Glutamatergic neuron (in vitro differentiated cells): ENCODE measurements at regions not wholly inside any gene's neighbourhood (a gene's known extent, or its start where the extent isn't known, plus 50 kb on each side); places are given as distances from the start of the nearest gene placed in this dataset.

Experiments
- DNase-seq: peaks from one replicate; pipeline ENCODE4 v3.0.0; 2022
- H3K27ac Mint-ChIP-seq: one replicate; pipeline ENCODE4 v1.8.0; 2020; ENCODE audit warnings: mild to moderate bottlenecking, mixed read lengths, inconsistent platforms; ENCODE audit not compliant: unreplicated experiment
- H3K27me3 Mint-ChIP-seq: one replicate; pipeline ENCODE4 v1.8.0; 2020; ENCODE audit warnings: mild to moderate bottlenecking, moderate library complexity, mixed read lengths, inconsistent platforms; ENCODE audit not compliant: unreplicated experiment
- H3K36me3 Mint-ChIP-seq: one replicate; pipeline ENCODE4 v1.8.0; 2020; ENCODE audit warnings: mild to moderate bottlenecking, mixed read lengths, inconsistent platforms; ENCODE audit not compliant: unreplicated experiment
- H3K4me1 Mint-ChIP-seq: one replicate; pipeline ENCODE4 v1.8.0; 2020; ENCODE audit warnings: mild to moderate bottlenecking, low read depth, mixed read lengths, inconsistent platforms; ENCODE audit not compliant: unreplicated experiment
- H3K4me3 Mint-ChIP-seq: one replicate; pipeline ENCODE4 v1.8.0; 2020; ENCODE audit warnings: mild to moderate bottlenecking, mixed read lengths, inconsistent platforms; ENCODE audit not compliant: unreplicated experiment
- H3K9me3 Mint-ChIP-seq: one replicate; pipeline ENCODE4 v1.8.0; 2020; ENCODE audit warnings: mild to moderate bottlenecking, moderate library complexity, mixed read lengths, inconsistent platforms; ENCODE audit not compliant: unreplicated experiment
- TF ChIP-seq, protein P1 (sequence below): fragments of 200-600 bp; sonication (generic); IDR thresholded peaks from one replicate; pipeline ENCODE4 v1.5.0; 2021; ENCODE audit not compliant: partially characterized antibody, unreplicated experiment

DNA sequence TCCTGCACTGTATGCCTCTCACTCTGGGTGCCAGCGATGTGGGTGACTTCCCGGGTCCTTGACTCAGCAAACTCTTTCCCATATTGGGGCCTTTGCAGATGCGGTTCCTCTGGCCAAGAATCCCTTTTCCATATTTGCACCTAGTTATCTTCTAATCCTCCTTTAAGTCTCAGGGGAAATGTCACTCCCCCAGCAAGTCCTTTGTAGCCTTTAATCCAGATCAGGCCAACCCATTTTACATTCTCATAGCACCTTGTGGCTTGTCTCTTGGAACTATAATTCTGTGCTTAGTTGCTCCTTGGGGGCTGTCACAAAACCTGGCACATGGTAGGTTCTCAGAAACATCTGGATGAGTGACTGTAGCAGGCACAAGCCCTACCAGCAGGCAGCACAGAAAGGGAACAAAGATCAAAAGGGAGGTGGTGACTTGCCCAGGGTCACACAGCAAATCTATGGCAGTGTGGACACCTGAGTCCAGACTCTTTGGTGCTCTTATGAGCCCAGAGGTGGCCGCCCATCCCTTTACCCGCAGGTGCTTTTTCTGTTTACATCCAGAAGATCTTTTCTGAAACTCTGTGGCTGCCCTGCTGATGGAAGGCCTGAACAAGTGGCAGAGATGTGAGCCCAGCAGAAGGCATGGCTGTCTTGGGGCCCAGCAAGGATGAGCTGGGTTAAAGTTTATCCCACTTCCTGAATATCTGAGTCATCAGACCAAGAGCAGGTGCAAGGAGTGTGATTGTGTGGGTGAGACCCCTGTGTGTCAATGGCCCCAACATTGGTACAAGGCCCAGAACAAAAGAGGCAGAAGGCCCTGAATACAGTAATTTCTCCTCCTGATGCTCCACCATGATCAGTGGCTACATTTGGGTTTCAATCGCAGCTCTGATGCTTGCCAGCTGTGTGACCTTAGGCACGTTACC is 78.6 kb upstream of the GRK3 start:
- Mint-ChIP-seq H3K4me3 (no peak overlapping the region), H3K27ac (no peak overlapping the region), H3K36me3 (peaks cover 30% of the 10 kb centered on the region), H3K4me1 (peaks cover 4% of the 10 kb centered on the region), H3K9me3 (no peaks in the 10 kb centered on the region), H3K27me3 (peaks cover 3% of the 10 kb centered on the region)
- no peak for DNase-seq
- TF ChIP-seq, protein P1, sequence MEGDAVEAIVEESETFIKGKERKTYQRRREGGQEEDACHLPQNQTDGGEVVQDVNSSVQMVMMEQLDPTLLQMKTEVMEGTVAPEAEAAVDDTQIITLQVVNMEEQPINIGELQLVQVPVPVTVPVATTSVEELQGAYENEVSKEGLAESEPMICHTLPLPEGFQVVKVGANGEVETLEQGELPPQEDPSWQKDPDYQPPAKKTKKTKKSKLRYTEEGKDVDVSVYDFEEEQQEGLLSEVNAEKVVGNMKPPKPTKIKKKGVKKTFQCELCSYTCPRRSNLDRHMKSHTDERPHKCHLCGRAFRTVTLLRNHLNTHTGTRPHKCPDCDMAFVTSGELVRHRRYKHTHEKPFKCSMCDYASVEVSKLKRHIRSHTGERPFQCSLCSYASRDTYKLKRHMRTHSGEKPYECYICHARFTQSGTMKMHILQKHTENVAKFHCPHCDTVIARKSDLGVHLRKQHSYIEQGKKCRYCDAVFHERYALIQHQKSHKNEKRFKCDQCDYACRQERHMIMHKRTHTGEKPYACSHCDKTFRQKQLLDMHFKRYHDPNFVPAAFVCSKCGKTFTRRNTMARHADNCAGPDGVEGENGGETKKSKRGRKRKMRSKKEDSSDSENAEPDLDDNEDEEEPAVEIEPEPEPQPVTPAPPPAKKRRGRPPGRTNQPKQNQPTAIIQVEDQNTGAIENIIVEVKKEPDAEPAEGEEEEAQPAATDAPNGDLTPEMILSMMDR: no peak

DNA sequence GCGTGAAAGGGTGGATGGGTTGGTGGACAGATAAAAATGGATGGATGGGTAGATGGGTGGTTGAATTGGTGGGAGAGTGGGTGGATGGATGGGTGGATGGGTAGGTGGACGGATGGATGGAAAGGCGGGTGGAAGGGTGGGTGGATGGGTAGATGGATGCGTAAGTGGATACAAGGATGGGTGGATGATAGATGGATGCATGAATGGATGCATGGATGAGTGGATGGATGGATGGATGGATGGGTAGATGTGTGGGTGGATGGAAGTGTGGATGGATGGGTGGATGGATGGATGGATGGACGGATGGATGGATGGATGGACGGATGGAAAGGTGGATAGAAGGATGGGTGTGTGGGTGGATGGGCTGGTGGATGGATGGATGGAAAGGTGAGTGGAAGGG is 77.0 kb upstream of the GRK3 start:
- peaks cover 3% of the 10 kb centered on the region for H3K27me3 Mint-ChIP-seq
- H3K4me3 Mint-ChIP-seq: no peak overlapping the region
- H3K36me3 Mint-ChIP-seq: peaks cover 20% of the 10 kb centered on the region
- TF ChIP-seq, protein P1: no peak
- DNase-seq: no peak
- no peaks in the 10 kb centered on the region for H3K9me3 Mint-ChIP-seq
- H3K27ac Mint-ChIP-seq: no peak overlapping the region
- peaks cover 4% of the 10 kb centered on the region for H3K4me1 Mint-ChIP-seq

DNA sequence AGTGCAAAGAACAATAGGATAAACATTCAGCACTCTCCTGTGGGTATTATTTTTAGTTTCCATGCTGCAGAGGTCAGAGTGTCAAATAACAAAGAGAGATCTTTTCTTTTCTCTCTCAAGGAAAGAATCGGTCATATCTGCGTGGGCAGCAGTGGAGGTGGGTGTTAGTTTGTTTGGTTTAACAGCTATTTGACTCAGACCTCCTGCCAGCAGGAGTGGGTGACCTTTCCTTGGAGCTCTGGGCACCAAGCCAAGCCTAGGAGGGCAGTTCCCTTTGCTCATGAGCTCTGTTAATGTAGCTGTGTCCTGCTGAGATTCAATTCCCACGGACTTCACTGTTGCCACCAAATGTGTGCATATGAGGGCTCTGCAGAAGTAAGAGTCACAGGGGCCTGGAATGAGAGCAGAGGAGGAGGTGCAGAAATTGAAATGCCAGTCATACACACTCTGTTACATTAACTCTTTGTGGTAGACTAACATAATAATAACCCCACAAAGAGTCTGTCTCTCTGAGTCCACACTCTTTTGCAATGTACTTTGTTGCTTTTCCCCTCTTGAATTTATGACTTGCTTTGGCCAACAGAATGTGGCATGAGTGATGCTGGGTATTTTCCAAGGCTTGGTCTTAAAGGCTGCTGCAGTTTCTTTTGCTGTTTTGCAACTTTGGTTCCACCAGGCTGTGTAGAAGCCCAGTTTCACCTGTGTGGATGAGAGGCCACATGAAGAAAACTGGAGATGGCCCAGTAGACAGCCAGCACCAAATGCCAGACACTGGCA is 76.0 kb upstream of the GRK3 start:
- Mint-ChIP-seq H3K4me1 (peaks cover 11% of the 10 kb centered on the region), H3K27me3 (peaks cover 10% of the 10 kb centered on the region), H3K36me3 (peaks cover 20% of the 10 kb centered on the region), H3K27ac (no peak overlapping the region), H3K9me3 (peaks cover 5% of the 10 kb centered on the region), H3K4me3 (no peak overlapping the region)
- DNase-seq: no peak
- TF ChIP-seq, protein P1: no peak

DNA sequence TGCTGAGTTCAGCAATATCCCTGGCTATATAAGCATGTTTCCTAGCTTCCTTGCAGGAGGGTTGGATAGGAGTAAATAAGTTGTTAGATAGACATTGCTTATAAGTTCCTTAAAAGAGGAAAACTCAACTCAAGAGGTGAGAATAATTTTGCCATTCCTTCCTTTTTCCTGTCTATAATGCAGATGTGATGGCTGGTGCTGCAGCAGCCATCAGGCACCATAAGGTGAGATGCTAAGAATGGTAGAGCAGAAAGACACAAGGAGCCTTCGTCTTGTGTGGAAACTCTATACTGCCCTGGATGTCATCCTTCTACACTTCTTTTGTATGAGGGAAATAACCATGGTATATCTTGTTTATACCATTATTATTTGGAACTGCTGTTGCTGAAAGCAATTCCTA is 74.5 kb upstream of the GRK3 start:
- H3K27me3 Mint-ChIP-seq: peaks cover 14% of the 10 kb centered on the region
- no peak overlapping the region for H3K4me3 Mint-ChIP-seq
- no peak for DNase-seq
- peaks cover 15% of the 10 kb centered on the region for H3K36me3 Mint-ChIP-seq
- H3K4me1 Mint-ChIP-seq: peaks cover 25% of the 10 kb centered on the region
- no peak overlapping the region for H3K27ac Mint-ChIP-seq
- peaks cover 13% of the 10 kb centered on the region for H3K9me3 Mint-ChIP-seq
- TF ChIP-seq, protein P1: no peak
